ENCODE measurements at regions not wholly inside any gene's neighbourhood (a gene's known extent, or its start where the extent isn't known, plus 50 kb on each side); places are given as distances from the start of the nearest gene placed in this dataset.

DNA sequence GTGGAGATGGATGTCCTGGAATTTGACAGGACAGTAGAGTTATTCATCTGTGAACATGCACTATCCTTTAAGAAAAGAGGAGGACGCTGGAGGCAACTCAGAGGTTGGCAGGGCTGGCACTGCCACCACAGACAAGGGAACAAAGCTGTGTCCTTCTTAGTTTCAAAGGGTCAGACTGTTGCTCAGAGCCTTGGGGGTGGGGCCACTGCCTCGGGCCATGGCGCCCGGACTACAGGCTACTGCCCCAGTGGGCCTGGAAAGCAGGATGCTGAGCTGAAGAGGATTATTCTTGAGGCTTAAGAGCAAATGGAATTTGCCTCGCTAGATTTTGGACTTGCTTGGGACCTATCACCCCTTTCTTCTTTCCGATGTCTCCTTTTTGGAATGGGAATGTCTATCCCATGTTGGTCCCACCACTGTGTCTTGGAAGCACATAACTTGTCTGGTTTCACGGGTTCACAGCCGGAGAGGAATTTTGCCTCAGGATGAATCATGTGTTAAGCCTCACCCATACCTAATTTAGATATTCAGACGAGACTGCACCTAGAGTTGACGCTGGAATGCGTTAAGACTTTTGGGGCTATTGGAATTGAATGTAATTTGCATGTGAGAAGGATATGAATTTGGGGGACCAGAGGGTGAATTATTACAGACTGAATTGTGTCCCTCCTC, 114.8 kb upstream of the RFLNA start:
- no peak for ATAC-seq
- Mint-ChIP-seq H3K36me3 (ENCODE audit: low read depth) (peaks cover 5% of the 10 kb centered on the region), H3K4me3 (no peak overlapping the region), H3K27me3 (peaks cover 41% of the 10 kb centered on the region), H3K4me1 (no peaks in the 10 kb centered on the region), H3K27ac (no peak overlapping the region)
- H3K9me3 ChIP-seq (ENCODE audit: control insufficient read depth, low read length, poor library complexity, severe bottlenecking) = no peaks in the 10 kb centered on the region
- no peak for DNase-seq

DNA sequence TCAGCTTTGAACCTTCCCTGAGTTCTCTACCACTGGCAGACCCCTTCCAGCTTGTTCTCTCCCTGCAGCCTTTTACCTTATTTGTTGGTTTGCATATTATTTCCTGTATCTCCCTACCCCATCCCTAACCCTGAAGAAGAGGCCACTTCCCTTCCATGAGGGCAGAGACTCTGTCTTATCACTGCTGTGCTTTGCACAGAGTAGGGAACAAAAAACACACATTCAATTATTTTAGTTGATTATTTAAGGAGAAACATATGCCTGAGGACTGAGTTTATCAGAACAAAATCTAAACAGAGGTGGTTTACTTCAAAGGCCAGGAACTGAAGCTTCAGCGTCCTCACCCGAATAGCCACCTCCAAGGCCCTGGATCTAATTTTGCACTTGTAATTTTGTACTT, 111.7 kb upstream of the RFLNA start:
- Mint-ChIP-seq H3K4me1 (no peaks in the 10 kb centered on the region), H3K27ac (no peak overlapping the region), H3K36me3 (ENCODE audit: low read depth) (peaks cover 5% of the 10 kb centered on the region), H3K27me3 (peaks cover 24% of the 10 kb centered on the region), H3K4me3 (no peak overlapping the region)
- no peaks in the 10 kb centered on the region for H3K9me3 ChIP-seq (ENCODE audit: control insufficient read depth, low read length, poor library complexity, severe bottlenecking)
- no peak for ATAC-seq
- no peak for DNase-seq

DNA sequence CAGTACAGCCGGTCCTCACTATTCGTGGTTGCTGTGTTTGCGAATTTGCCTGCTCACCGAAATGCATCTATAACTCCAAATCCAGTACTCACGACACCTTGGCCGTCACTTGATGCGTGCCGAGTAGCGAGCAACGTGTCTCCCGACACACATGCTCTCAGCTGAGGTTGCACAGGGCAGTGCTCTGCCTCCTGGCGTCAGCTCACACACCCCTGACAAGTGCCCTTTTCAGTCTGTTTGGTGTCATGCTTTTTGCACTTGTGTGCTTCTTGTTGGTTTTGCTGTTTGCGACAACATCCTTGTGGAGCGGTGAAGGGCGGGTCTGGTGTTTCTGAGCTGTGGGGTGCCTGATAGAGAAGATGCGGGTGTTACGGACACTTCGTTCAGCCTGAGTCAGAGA, 110.4 kb upstream of the RFLNA start:
- H3K27me3 Mint-ChIP-seq = peaks cover 16% of the 10 kb centered on the region
- H3K27ac Mint-ChIP-seq = no peak overlapping the region
- H3K4me1 Mint-ChIP-seq = no peaks in the 10 kb centered on the region
- no peaks in the 10 kb centered on the region for H3K9me3 ChIP-seq (ENCODE audit: control insufficient read depth, low read length, poor library complexity, severe bottlenecking)
- no peak overlapping the region for H3K4me3 Mint-ChIP-seq
- ATAC-seq = no peak
- H3K36me3 Mint-ChIP-seq (ENCODE audit: low read depth) = no peaks in the 10 kb centered on the region
- no peak for DNase-seq

DNA sequence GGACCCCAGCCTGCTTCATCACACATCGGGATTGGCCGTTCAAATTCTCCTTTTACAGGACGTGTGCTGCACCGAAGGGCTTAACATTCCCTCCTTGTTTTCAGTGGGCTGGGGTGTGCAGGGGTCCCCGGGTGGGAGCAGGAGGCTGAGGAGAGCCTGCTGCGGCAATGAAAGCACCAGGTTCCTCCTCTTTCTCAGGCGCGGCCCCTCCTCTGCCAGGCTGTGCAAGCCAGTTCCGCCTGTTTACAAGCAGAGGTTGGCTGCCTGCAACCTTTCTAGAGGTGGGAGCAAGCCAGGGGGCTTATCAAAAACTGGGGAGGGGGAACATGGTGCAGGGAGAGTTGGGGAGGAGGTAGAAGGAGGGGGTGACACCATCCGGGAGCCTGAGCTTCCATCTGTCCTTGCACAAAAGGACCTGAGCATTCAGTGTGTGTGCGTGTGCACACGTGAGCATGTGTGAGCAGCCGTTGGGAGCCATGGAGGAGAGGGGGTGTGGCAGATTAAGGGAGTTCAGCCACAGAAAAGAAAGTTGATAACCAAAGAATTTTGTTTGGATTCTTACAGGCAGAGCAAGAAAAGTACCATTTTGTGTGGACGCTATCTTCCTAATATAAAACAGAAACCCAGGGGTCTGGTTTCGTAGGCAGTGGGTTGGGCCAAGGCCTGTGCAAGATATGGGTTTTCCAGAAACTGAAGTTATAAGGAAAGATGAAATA, 108.8 kb upstream of the RFLNA start:
- Mint-ChIP-seq H3K27me3 (peaks cover 14% of the 10 kb centered on the region), H3K36me3 (ENCODE audit: low read depth) (no peaks in the 10 kb centered on the region), H3K27ac (no peak overlapping the region), H3K4me1 (no peaks in the 10 kb centered on the region), H3K4me3 (no peak overlapping the region)
- ATAC-seq (no peak), DNase-seq (no peak)
- H3K9me3 ChIP-seq (ENCODE audit: control insufficient read depth, low read length, poor library complexity, severe bottlenecking) = no peaks in the 10 kb centered on the region

DNA sequence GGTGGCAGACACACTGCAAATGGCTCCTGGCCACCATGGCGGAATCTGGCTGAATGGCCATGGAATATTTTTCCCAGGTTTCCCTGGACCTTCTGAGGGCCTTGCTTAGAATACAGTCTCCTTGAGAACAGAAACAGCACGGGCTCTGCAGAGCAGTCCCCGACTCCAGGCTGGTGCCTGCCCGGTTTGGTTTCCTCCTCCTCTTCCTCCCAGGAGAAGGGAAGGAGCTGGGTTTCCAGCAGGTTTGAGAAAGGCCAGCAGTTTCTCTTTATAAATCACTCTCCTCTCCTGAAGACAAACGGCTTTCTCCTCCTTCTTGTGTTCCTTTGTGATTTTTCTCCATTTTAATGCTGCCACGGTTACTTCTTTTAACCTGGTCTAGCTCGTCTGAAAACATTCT, 106.8 kb upstream of the RFLNA start:
- no peak overlapping the region for H3K4me3 Mint-ChIP-seq
- H3K27ac Mint-ChIP-seq = no peak overlapping the region
- peaks cover 2% of the 10 kb centered on the region for H3K36me3 Mint-ChIP-seq (ENCODE audit: low read depth)
- DNase-seq (no peak), ATAC-seq (no peak)
- H3K9me3 ChIP-seq (ENCODE audit: control insufficient read depth, low read length, poor library complexity, severe bottlenecking) = no peaks in the 10 kb centered on the region
- no peaks in the 10 kb centered on the region for H3K4me1 Mint-ChIP-seq
- peaks cover 14% of the 10 kb centered on the region for H3K27me3 Mint-ChIP-seq

DNA sequence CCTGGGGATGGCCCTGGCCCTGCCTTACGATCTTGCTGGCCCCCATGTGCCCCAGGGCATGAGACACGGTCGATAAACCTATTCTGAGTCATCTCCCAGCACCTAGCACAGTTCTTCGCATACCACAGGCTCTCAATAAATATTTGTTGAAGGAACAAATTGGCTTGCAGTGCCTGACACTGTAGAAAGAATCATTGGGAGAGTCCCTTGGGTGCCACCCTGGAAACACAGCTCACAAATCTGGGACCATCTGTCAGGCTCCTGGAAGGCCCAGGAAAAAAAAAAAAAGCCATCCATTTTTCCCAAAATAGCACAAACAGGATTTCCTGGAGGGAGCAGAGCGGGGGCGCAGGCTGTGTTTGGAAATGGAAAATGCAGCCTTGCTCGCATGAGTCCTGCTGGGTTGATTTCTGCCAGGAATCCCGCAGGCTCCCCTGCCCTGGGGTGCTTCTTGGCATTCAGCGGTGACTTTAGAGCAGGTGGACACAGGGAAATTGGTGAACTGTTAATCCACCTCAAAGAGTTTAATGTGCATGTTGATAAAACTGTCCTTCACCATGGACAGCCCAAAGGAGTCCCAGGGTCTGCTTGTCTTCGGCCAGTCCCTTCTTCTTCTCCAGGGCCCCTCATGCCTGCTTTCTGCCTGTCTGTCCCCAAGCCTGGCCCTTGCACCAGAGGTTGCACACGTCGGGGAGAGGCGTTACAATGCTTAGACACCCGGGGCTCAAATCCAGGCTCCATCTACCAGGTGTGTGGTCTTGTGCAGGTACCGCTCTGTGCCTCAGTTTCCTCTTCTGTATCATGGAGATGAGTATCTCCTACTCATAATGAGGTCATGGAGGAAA, 106.1 kb upstream of the RFLNA start:
- H3K4me1 Mint-ChIP-seq = no peaks in the 10 kb centered on the region
- DNase-seq (no peak), ATAC-seq (no peak)
- H3K4me3 Mint-ChIP-seq = no peak overlapping the region
- H3K27me3 Mint-ChIP-seq = peaks cover 14% of the 10 kb centered on the region
- no peaks in the 10 kb centered on the region for H3K9me3 ChIP-seq (ENCODE audit: control insufficient read depth, low read length, poor library complexity, severe bottlenecking)
- H3K27ac Mint-ChIP-seq = no peak overlapping the region
- peaks cover 2% of the 10 kb centered on the region for H3K36me3 Mint-ChIP-seq (ENCODE audit: low read depth)

DNA sequence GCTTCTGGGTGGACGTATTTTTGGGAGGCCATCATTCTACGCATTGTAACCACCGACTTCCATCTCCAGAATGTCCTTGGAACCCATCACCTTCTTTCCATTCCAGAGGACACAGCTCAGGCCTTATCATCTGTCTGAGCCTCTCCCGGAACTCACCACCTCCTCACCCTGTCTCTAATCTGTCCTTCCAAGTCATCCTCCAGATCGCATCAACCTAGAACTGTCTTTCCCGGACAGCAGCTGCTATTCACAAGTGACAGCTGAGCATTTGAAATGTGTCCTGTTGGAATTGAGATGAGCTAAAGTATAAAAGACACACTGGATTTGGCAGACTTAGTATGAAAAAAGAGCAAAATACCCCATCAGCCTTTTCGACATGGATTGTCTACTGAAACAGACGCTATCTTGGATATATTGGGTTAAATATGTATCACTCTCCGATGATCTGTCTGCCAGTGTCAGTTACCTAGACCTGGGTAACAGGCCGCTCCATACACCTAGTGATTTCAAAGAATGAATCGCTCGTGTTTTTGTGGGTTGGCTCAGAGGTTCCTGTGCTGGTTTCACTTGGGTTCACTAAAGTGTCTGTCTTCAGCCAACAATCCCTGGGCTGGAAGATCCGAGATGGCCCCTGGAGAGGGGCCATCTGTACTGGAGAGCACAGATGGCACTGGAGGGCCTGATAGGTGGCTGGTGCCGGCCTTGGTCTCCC, 104.4 kb upstream of the RFLNA start:
- Mint-ChIP-seq H3K4me3 (no peak overlapping the region), H3K36me3 (ENCODE audit: low read depth) (peaks cover 2% of the 10 kb centered on the region), H3K27ac (no peak overlapping the region), H3K4me1 (no peaks in the 10 kb centered on the region), H3K27me3 (peaks cover 14% of the 10 kb centered on the region)
- no peak for ATAC-seq
- no peak for DNase-seq
- no peaks in the 10 kb centered on the region for H3K9me3 ChIP-seq (ENCODE audit: control insufficient read depth, low read length, poor library complexity, severe bottlenecking)

DNA sequence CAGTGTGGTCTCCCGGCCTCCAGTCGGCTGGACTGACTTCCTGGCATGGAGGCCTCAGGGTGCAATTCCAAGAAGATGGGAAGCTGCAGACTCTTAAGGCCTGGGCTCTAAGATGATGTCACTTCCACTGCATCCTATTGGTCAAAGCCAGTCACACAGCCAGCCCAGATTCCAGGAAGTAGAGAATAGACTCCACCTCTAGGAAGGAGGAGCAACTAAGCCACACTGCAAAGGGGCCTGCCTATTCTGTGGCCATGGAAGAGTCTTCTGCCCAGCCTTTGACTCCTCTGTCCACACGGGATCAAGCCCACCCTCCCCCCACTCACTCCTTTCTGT, 103.9 kb upstream of the RFLNA start:
- no peak overlapping the region for H3K27ac Mint-ChIP-seq
- H3K4me1 Mint-ChIP-seq = no peaks in the 10 kb centered on the region
- H3K36me3 Mint-ChIP-seq (ENCODE audit: low read depth) = peaks cover 2% of the 10 kb centered on the region
- DNase-seq = no peak
- H3K27me3 Mint-ChIP-seq = peaks cover 14% of the 10 kb centered on the region
- H3K4me3 Mint-ChIP-seq = no peak overlapping the region
- ATAC-seq = no peak
- no peaks in the 10 kb centered on the region for H3K9me3 ChIP-seq (ENCODE audit: control insufficient read depth, low read length, poor library complexity, severe bottlenecking)

DNA sequence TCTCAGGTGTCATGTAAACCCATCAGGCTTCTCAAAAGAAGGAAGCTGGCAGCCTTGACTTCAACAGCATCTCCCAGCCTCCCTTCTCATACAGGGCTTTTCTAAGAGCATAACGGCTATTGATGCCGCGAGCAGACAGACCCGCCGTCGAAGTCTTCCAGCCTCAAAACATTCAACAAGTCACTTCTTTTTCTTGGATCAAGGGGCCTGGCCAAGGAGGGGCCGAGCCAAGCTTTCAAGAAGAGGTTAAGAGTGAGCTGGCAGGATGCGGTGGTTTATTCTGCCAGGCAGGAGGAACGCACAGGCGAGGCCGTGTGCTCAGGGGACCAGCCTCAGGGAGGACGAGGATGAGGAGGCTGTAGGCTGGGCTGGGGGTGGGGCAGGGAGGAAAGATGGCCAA, 102.9 kb upstream of the RFLNA start:
- Mint-ChIP-seq H3K27me3 (peaks cover 14% of the 10 kb centered on the region), H3K4me3 (no peak overlapping the region), H3K36me3 (ENCODE audit: low read depth) (peaks cover 2% of the 10 kb centered on the region), H3K4me1 (no peaks in the 10 kb centered on the region), H3K27ac (no peak overlapping the region)
- no peak for ATAC-seq
- DNase-seq = no peak
- H3K9me3 ChIP-seq (ENCODE audit: control insufficient read depth, low read length, poor library complexity, severe bottlenecking) = no peaks in the 10 kb centered on the region

DNA sequence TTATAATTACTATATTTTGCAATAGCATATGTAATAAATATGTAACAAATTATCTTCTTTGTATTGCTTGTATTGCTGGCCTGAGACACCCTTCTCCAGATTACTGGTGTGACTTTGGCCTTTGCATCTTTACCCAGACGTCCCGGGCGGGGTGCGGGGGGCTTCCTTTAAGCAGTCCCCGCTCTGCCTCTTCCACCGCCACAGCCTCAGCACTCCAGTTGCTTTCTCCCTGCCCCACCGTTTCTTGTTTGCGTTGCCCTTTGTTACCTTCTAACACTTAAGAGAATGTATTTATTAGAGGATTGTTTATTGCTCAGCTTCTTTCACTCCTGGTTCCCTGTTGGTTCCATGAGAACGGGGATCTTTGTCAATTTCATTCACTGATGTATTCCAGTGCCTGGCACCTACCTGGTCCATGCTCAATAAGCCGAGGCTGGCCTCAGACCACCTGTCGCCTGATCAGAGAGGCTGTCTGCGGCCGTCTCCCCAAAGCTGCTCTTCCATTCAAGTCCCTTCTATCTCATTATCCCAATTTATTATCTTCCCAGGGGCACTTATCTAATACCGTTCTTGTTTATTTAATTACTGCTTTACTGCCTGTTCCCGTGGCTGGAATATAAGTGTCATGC, 100.5 kb upstream of the RFLNA start:
- no peaks in the 10 kb centered on the region for H3K4me1 Mint-ChIP-seq
- no peak for ATAC-seq
- no peaks in the 10 kb centered on the region for H3K9me3 ChIP-seq (ENCODE audit: control insufficient read depth, low read length, poor library complexity, severe bottlenecking)
- H3K27ac Mint-ChIP-seq = no peak overlapping the region
- H3K36me3 Mint-ChIP-seq (ENCODE audit: low read depth) = peaks cover 2% of the 10 kb centered on the region
- no peak overlapping the region for H3K4me3 Mint-ChIP-seq
- H3K27me3 Mint-ChIP-seq = peaks cover 9% of the 10 kb centered on the region
- DNase-seq = no peak

DNA sequence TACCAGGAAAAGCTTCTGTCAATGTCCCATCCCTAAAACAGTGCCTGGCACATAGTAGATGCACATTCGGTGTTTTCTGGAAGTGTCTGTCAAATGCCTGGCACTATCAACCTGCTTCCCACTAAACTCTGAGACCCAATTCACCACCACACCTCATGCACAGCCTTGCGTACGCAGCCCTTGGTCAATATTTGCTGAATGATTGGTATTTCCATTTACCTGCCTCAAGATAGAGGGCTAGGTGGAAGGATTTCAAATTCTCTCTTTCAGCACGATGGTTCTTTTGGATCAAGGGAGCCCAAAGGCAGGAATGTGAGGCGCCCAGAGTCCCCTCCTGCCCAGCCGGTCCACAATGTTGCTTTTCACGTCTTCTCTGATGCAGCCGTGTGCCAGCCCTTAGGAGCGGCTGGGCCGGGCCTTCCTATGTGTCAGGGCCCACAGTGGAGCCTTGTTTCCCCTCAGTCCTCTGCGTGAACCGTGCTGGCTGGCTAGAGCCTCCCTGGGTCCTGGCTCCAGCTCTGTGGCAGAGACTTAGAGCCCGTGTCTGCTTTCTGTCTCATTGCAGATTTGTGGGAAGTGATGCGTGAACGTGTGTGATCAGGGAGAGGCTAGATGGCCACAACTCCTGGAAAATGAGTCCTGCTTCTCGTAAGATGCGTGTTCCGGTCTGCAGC, 99.9 kb upstream of the RFLNA start:
- Mint-ChIP-seq H3K27ac (no peak overlapping the region), H3K4me3 (no peak overlapping the region), H3K4me1 (no peaks in the 10 kb centered on the region), H3K36me3 (ENCODE audit: low read depth) (peaks cover 2% of the 10 kb centered on the region), H3K27me3 (peaks cover 6% of the 10 kb centered on the region)
- ATAC-seq (no peak), DNase-seq (no peak)
- H3K9me3 ChIP-seq (ENCODE audit: control insufficient read depth, low read length, poor library complexity, severe bottlenecking) = no peaks in the 10 kb centered on the region

DNA sequence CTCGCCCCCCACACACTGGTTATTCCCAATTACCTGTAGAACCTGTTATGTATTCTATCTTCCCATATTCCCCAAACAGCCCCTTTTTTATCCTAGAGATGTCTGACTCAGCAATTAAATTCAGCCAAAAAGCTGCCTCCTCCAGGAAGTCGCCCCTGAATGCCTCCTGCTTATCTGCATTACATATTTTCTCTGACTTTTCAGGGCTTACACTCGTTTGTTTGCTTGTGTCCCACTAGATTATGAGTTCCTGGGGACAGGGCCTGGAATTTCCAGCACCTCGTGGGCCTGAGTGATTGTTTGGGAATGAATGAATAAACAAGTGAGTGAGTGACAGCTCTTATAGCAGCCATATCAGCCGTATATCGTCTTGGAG, 99.3 kb upstream of the RFLNA start:
- H3K9me3 ChIP-seq (ENCODE audit: control insufficient read depth, low read length, poor library complexity, severe bottlenecking) = no peaks in the 10 kb centered on the region
- ATAC-seq = no peak
- DNase-seq = no peak
- Mint-ChIP-seq H3K36me3 (ENCODE audit: low read depth) (peaks cover 2% of the 10 kb centered on the region), H3K27ac (no peak overlapping the region), H3K4me1 (no peaks in the 10 kb centered on the region), H3K27me3 (peaks cover 3% of the 10 kb centered on the region), H3K4me3 (no peak overlapping the region)

Data from T-helper 17 cell (primary cell).